IMR-90 (cell line): ENCODE measurements at regions not wholly inside any gene's neighbourhood (a gene's known extent, or its start where the extent isn't known, plus 50 kb on each side); places are given as distances from the start of the nearest gene placed in this dataset.

ENCODE experiments used
- ATAC-seq: fragments of 200-7000 bp; cut with Tn5 transposase; 2 replicates; pipeline ENCODE4 v1.9.1; 2020; ENCODE audit warnings: low read depth, mild to moderate bottlenecking, moderate library complexity
- BruUV-seq: library from RNA; stranded (reverse); fragments of 400-500 nt; replicated peaks from 2 replicates; lab custom pipeline; 2021; lab: Mats Ljungman, UMichigan
- CTCF ChIA-PET: fragments of 300-600 bp; formaldehyde crosslinking; extraction: SDS; loops from one replicate; lab custom pipeline; 2021; ENCODE audit warnings: antibody characterized with exemption; lab: Yijun Ruan, JAX
- POLR2A ChIA-PET: fragments of 300-600 bp; sonication (Branson Sonifier 250); formaldehyde crosslinking; loops from one replicate; lab custom pipeline; 2022; ENCODE audit warnings: antibody characterized with exemption; ENCODE audit not compliant: unreplicated experiment; lab: Charles Lee
- DNase-seq: peaks from one replicate; pipeline ENCODE4 v3.0.0; 2013
- H2AFZ ChIP-seq: replicated peaks from 2 replicates; pipeline ENCODE3; 2013; ENCODE audit warnings: low read length, mild to moderate bottlenecking; ENCODE audit not compliant: poor library complexity
- H2AK5ac ChIP-seq: 2 replicates; pipeline ENCODE4 v1.6.1; 2013; ENCODE audit warnings: low read depth, low read length, inconsistent platforms
- H2AK9ac ChIP-seq: replicated peaks from 2 replicates; pipeline ENCODE3; 2013; ENCODE audit warnings: mild to moderate bottlenecking, low read depth, low read length, moderate library complexity; ENCODE audit not compliant: poor library complexity
- H2BK120ac ChIP-seq: 2 replicates; pipeline ENCODE4 v1.6.1; 2013; ENCODE audit warnings: low read depth, low read length, inconsistent platforms
- H2BK15ac ChIP-seq: 3 replicates; pipeline ENCODE4 v1.6.1; 2013; ENCODE audit warnings: low read depth, low read length, inconsistent platforms
- H2BK20ac ChIP-seq: 2 replicates; pipeline ENCODE4 v1.6.1; 2013; ENCODE audit warnings: low read depth, mild to moderate bottlenecking, inconsistent platforms, low read length, moderate library complexity
- H2BK5ac ChIP-seq: 2 replicates; pipeline ENCODE4 v1.6.1; 2013; ENCODE audit warnings: mild to moderate bottlenecking, low read depth, low read length, inconsistent platforms; ENCODE audit not compliant: poor library complexity, severe bottlenecking
- H3K14ac ChIP-seq: replicated peaks from 2 replicates; pipeline ENCODE4 v1.6.1; 2013; ENCODE audit warnings: low read depth, low read length, inconsistent platforms
- H3K18ac ChIP-seq: 2 replicates; pipeline ENCODE4 v1.6.1; 2013; ENCODE audit warnings: low read depth, low read length, control low read depth
- H3K23ac ChIP-seq: 2 replicates; pipeline ENCODE4 v1.6.1; 2013; ENCODE audit warnings: low read depth, low read length, inconsistent platforms
- H3K27ac ChIP-seq: 2 replicates; pipeline ENCODE4 v1.5.1; 2013; ENCODE audit warnings: mild to moderate bottlenecking, control low read depth, low read length; ENCODE audit not compliant: insufficient read depth
- H3K27me3 ChIP-seq: 2 replicates; pipeline ENCODE4 v1.6.1; 2013; ENCODE audit warnings: low read length; ENCODE audit not compliant: control insufficient read depth, insufficient read depth
- H3K36me3 ChIP-seq: 2 replicates; pipeline ENCODE4 v1.6.1; 2013; ENCODE audit warnings: low read length, mixed read lengths; ENCODE audit not compliant: control insufficient read depth, insufficient read depth
- H3K4ac ChIP-seq: 2 replicates; pipeline ENCODE4 v1.6.1; 2013; ENCODE audit warnings: low read depth, low read length, inconsistent platforms
- H3K4me1 ChIP-seq: 2 replicates; pipeline ENCODE4 v1.6.1; 2013; ENCODE audit warnings: low read length, mixed read lengths; ENCODE audit not compliant: control insufficient read depth, insufficient read depth
- H3K4me2 ChIP-seq: 2 replicates; pipeline ENCODE4 v1.6.1; 2013; ENCODE audit warnings: low read depth, mild to moderate bottlenecking, control low read depth, low read length, moderate library complexity
- H3K4me3 ChIP-seq: 2 replicates; pipeline ENCODE4 v1.5.1; 2013; ENCODE audit warnings: low read depth, mild to moderate bottlenecking, control low read depth, low read length, moderate library complexity; ENCODE audit not compliant: insufficient read depth
- H3K56ac ChIP-seq: 2 replicates; pipeline ENCODE4 v1.6.1; 2013; ENCODE audit warnings: low read length, inconsistent platforms; ENCODE audit not compliant: insufficient read depth; ENCODE audit errors: extremely low read depth
- H3K79me1 ChIP-seq, 2 experiments: 2 replicates each; pipeline ENCODE4 v1.6.1; 2013; ENCODE audit warnings: low read length in 2 of 2, inconsistent platforms in 1 of 2, low read depth in 1 of 2
- H3K9ac ChIP-seq: 2 replicates; pipeline ENCODE4 v1.6.1; 2013; ENCODE audit warnings: low read depth, low read length, control low read depth
- H3K9me1 ChIP-seq: 2 replicates; pipeline ENCODE4 v1.6.1; 2013; ENCODE audit warnings: low read length, inconsistent platforms; ENCODE audit not compliant: insufficient read depth
- H3K9me3 ChIP-seq: 2 replicates; pipeline ENCODE4 v1.6.1; 2013; ENCODE audit warnings: low read length; ENCODE audit not compliant: control insufficient read depth, insufficient read depth
- H4K20me1 ChIP-seq: 2 replicates; pipeline ENCODE4 v1.6.1; 2013; ENCODE audit warnings: low read length, inconsistent platforms; ENCODE audit not compliant: insufficient read depth
- H4K5ac ChIP-seq: 2 replicates; pipeline ENCODE4 v1.6.1; 2013; ENCODE audit warnings: mild to moderate bottlenecking, low read depth, low read length, control low read depth
- H4K8ac ChIP-seq, 2 experiments: 2 replicates each; pipeline ENCODE4 v1.6.1; 2013; ENCODE audit warnings: low read depth in 2 of 2, low read length in 2 of 2, control low read depth in 1 of 2, inconsistent platforms in 1 of 2
- H4K91ac ChIP-seq: 2 replicates; pipeline ENCODE4 v1.6.1; 2013; ENCODE audit warnings: low read depth, low read length, inconsistent platforms; ENCODE audit not compliant: insufficient read depth
- CEBPB ChIP-seq: IDR thresholded peaks from 2 replicates; pipeline ENCODE4 v1.6.1; 2012; ENCODE audit warnings: low read depth, low read length, improper control_type of control experiment
- CHD1 ChIP-seq: IDR thresholded peaks from 2 replicates; pipeline ENCODE4 v1.6.1; 2012; ENCODE audit warnings: low read depth, low read length, improper control_type of control experiment
- CTCF ChIP-seq: conservative IDR thresholded peaks from 2 replicates; pipeline ENCODE4 v1.5.1; 2012; ENCODE audit warnings: mild to moderate bottlenecking, low read depth, low read length, improper control_type of control experiment
- FOS ChIP-seq: fragments of 150-350 bp; IDR thresholded peaks from 2 replicates; pipeline ENCODE4 v1.6.1; 2016; ENCODE audit warnings: low read depth, low read length
- MAZ ChIP-seq: IDR thresholded peaks from 2 replicates; pipeline ENCODE4 v1.6.1; 2012; ENCODE audit warnings: low read depth, mild to moderate bottlenecking, low read length, improper control_type of control experiment, moderate library complexity, borderline replicate concordance
- RAD21 ChIP-seq: IDR thresholded peaks from 2 replicates; pipeline ENCODE4 v1.6.1; 2012; ENCODE audit warnings: low read length, improper control_type of control experiment
- RFX5 ChIP-seq: IDR thresholded peaks from 2 replicates; pipeline ENCODE4 v1.8.0; 2012; ENCODE audit warnings: low read depth, mild to moderate bottlenecking, low read length, moderate library complexity
- WGBS, 2 experiments: methylation state at CpG; one replicate each; pipeline versions ENCODE4 v1.1.5 to v1.1.7; 2013; ENCODE audit warnings: missing lambda C conversion rate in 2 of 2; ENCODE audit not compliant: insufficient read length in 1 of 2; ENCODE audit errors: extremely low coverage in 2 of 2; 5-methylcytosine and 5-hydroxymethylcytosine counted together
- dilution Hi-C: fragments of 300-500 bp; cut with HindIII; formaldehyde crosslinking; loops from one replicate; pipeline ENCODE4 v1.14.3; 2018; ENCODE audit warnings: low sequenced_read_pairs; ENCODE audit not compliant: unreplicated experiment
- in situ Hi-C: fragments of 300-500 bp; cut with MboI; formaldehyde crosslinking; loops from 3 replicates; pipeline ENCODE4 v1.14.3; 2019; ENCODE audit warnings: low sequenced_read_pairs, inconsistent platforms, mixed read lengths
- intact Hi-C: fragments of 100-400 bp; cut with micrococcal nuclease; formaldehyde crosslinking; loops from 2 replicates; pipeline ENCODE4 v1.10.0; 2022

- H3K79me1 ChIP-seq = no peaks in the 10 kb centered on the region
- no peaks in the 10 kb centered on the region for H3K27me3 ChIP-seq
- intact Hi-C loops (no loop called here), in situ Hi-C loops (loop anchor here (10.0 kb wide), 1 partner anchor 64 kb away; no protein-coding TSS in a partner anchor), dilution Hi-C loops (no loop called here)
- H3K4me3 ChIP-seq = no peak overlapping the region
- H3K18ac ChIP-seq = no peak overlapping the region
- ATAC-seq = no peak
- H4K5ac ChIP-seq = no peak overlapping the region
- no peak overlapping the region for H3K14ac ChIP-seq
- no peak overlapping the region for H2BK20ac ChIP-seq
- CTCF ChIA-PET = no interaction called here
- no peaks in the 10 kb centered on the region for H3K4me1 ChIP-seq
- H2BK15ac ChIP-seq = no peak overlapping the region
- H2AFZ ChIP-seq = no peak overlapping the region
- H3K27ac ChIP-seq = no peak overlapping the region
- H2AK9ac ChIP-seq = no peak overlapping the region
- H4K8ac ChIP-seq = no peak overlapping the region
- POLR2A ChIA-PET = no interaction called here
- no peak overlapping the region for H4K91ac ChIP-seq
- no peak overlapping the region for H3K23ac ChIP-seq
- H3K9ac ChIP-seq = no peak overlapping the region
- H2BK120ac ChIP-seq = no peak overlapping the region
- H2AK5ac ChIP-seq = no peak overlapping the region
- peaks cover 23% of the 10 kb centered on the region for H3K9me3 ChIP-seq
- TF ChIP-seq CHD1 (no peak), CEBPB (no peak), MAZ (no peak), RAD21 (no peak), CTCF (no peak), RFX5 (no peak), FOS (no peak)
- no peaks in the 10 kb centered on the region for H3K9me1 ChIP-seq
- H3K36me3 ChIP-seq = no peaks in the 10 kb centered on the region
- no peak overlapping the region for H3K4ac ChIP-seq
- H4K20me1 ChIP-seq = no peaks in the 10 kb centered on the region
- no peak overlapping the region for H3K56ac ChIP-seq
- BruUV-seq = no TSS peak
- WGBS, 2 experiments = no CpG with 5 or more reads among the region's 3 CpGs
- DNase-seq = no peak
- no peak overlapping the region for H3K4me2 ChIP-seq
- H2BK5ac ChIP-seq = no peak overlapping the region
Measured at GRCh38 chr17:74020522-74020921, 183.0 kb upstream of the RPL38 start.
